ENCODE measurements at regions not wholly inside any gene's neighbourhood (a gene's known extent, or its start where the extent isn't known, plus 50 kb on each side); places are given as distances from the start of the nearest gene placed in this dataset.

DNA sequence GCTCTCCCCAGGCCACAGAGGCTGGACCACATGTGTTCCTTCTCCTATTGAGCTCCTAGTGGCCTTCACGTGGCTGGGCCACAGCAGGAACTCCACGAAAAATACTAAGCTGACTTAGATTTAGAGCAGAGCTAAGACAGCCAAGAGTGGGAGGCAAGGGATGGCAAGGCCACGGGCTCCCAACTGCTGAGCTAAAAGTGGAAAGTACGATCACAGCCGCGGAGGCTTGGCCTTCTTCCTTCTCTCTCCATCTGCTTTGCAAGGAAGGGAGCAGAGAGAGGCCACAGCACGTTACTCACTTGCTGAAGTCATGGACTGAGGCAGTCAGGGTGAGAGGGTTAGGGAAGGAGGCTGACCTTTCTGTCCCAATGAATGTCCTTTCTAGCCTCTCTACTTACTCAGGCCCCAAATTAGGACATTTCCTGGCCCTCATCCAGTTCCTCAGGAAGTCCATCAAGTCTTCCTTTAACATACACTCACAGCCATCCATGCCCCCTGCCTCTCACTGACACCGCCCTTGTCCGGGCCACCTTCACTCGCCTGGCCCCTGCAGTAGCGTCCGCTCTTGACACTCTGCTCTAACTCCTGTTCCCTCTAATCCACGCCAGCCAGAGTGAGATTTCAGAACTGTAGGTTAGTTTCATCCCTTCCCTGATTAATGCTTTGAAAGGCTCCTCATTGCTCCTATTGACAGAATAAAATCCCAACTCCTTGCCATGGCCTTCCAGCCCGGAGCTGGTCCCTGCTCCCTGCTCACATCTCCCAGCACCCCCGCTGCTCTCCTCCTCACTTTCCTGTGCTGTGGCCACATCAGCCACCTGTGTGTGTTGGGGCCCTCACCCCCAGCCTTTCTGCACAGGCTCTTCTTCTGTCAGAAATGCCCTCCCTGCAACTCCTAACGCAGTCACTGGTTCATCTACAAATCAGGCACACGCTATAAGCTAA lies 204.2 kb downstream of the CYP26B1 start:
- no peak for DNase-seq (ENCODE audit: low spot score)
- TF ChIP-seq, protein P1, sequence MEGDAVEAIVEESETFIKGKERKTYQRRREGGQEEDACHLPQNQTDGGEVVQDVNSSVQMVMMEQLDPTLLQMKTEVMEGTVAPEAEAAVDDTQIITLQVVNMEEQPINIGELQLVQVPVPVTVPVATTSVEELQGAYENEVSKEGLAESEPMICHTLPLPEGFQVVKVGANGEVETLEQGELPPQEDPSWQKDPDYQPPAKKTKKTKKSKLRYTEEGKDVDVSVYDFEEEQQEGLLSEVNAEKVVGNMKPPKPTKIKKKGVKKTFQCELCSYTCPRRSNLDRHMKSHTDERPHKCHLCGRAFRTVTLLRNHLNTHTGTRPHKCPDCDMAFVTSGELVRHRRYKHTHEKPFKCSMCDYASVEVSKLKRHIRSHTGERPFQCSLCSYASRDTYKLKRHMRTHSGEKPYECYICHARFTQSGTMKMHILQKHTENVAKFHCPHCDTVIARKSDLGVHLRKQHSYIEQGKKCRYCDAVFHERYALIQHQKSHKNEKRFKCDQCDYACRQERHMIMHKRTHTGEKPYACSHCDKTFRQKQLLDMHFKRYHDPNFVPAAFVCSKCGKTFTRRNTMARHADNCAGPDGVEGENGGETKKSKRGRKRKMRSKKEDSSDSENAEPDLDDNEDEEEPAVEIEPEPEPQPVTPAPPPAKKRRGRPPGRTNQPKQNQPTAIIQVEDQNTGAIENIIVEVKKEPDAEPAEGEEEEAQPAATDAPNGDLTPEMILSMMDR (IDR thresholded peaks at IDR 0.05): no peak
- ATAC-seq (ENCODE audit: low FRiP score): peak; percentile 31

DNA sequence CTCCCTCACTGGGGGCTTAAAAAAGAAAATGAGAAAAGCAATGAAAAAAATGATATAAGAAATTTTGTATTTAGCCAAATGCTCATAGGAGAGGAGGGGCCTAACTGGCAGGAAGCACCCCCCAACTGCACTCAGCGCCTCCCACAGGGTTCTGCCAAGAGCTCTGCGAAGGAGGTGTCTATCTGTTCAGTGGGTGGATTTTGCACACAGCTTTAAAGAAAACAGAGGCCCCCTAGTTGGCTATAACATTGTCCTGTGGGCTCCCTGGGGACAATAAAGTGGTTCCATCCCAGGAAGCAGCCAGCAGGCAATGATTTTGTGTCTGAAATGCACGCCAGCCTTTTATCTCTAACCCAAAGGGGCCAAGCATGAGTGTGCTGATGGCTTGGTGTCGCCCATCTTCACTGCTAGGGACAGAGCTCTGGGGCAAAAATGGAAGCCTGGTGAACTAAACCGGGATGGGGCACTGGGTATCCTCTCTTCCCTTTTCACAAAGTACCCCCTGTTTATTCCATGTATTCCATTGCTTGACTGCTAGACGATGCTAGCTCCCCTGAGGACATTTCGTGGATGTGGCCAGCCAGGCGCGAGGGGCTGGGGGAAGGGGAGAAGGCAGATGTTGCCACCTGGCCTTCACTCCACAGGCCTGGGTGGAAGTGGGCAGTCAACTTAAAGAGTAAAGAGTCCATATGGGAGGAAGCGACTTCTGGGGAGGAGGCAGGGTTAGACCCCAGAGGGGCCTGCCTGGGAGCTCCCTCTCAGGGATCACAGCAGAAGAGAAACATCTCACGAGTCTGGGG lies 205.7 kb downstream of the CYP26B1 start:
- TF ChIP-seq, protein P1 (IDR thresholded peaks at IDR 0.05): no peak
- ATAC-seq (ENCODE audit: low FRiP score) (no peak), DNase-seq (ENCODE audit: low spot score) (no peak)

DNA sequence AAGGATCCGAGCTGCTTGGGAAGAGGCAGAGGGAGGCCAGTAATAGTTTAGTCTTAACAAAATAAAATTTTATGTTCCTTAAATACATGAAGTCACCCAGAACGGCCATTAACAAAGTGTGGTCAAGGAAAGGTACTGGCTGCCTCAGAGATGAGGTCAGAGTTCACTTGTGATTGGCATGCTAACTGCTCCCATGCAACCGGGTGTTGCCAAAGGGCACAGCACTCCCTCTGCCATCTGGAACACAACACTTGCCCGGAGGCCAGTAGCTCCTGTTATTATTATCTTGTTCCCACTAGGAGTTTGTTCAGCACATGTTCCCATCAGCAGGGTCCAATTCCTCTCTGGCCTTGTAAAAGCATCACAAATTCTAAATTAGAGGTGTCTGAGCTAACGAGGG lies 207.0 kb downstream of the CYP26B1 start:
- TF ChIP-seq, protein P1 (IDR thresholded peaks at IDR 0.05): no peak
- no peak for DNase-seq (ENCODE audit: low spot score)
- no peak for ATAC-seq (ENCODE audit: low FRiP score)

DNA sequence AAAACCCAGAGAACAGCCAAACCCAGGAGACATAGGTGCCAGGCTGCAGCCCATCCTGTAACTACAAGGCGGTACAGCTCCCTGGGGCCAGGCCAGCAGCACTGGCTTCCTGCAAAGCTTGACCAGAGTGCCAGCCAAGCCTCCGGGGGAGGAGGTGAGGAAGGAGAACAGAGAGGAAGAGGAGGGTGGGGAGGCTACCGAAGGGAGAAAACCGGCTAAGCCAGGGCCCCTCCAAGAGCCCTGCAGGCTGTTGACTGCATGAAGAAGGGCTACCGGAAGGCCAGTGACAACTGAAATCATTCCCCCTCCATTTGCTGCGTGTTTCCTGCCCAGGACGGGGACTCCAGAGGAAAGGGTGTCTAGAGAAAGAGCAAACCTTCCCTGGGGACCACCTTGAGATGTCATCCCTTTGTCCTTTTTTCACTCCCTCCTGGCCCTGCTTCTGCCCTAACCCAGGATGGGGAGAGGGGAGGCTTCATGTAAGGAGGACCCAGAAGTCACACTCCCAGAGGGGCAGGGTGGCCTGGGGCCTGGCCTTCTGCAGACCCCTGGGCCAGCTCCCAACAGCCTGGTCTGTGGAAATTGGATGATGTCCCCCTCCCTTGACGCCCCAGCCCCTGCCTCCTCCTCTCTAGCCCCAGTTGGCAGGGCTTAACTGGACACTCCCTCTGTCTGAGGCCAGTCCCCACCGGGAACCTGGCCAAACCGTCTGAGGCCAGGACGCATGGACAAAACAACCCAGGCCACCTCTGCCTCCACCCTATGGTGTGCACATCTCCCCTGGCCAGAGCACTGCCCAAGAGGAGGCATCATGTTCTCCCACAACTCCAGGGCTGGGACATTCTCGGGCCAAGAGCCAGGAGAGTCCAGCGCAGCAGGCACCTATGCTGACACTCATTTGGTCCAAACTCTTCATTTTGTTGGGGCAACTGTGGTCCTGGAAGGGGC lies 207.8 kb downstream of the CYP26B1 start:
- DNase-seq (ENCODE audit: low spot score): no peak
- TF ChIP-seq, protein P1 (IDR thresholded peaks at IDR 0.05): no peak
- no peak for ATAC-seq (ENCODE audit: low FRiP score)

DNA sequence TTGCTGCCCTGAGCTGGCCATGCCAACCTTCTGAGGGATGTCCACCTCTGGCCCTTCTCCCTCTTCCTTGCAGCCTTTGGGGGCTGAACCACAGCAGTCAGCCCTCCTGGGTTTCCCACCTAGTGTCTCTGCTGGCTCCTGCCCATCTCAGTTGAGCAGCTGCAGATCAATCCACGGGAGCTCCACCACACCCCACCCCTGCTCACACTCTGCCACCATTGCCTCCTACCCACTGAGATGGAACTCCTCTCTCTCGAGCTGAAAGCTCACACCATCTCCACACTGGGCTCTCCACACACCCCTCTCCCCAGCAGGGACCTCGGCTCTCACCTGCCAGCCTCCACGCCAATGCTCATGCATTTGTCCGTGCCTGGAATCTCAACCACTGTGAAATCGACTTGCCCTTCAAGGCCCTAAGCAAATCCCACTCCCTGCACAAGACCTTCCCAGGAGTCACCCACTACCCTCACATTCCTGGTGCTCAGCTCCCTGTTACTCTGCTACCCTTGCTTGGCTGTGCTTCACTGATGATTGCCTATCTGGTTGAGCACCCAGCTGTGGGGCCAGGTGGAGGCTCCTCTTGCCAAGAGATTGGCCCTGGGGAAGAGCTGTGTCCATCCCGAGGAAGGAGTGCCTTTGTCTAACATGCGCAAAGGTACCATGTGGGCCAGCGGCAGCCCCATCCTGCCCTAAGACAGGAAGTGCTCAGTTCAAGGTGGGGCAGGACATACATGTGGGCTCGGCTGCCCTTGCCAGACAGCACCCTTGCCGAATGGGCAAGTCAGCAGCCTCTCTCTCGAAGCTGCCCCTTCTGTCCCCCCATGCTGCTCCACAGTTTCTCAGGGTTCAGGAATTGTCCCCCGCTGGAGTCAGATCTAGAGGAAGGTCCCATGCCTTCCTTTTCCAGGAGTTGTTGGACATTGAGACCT lies 208.7 kb downstream of the CYP26B1 start:
- TF ChIP-seq, protein P1 (IDR thresholded peaks at IDR 0.05): no peak
- DNase-seq (ENCODE audit: low spot score) (no peak), ATAC-seq (ENCODE audit: low FRiP score) (no peak)

Data from omental fat pad (tissue), 3 donors.